ENCODE measurements at regions not wholly inside any gene's neighbourhood (a gene's known extent, or its start where the extent isn't known, plus 50 kb on each side); places are given as distances from the start of the nearest gene placed in this dataset.

GRCh38 chr6:74973591-74973990 lies 232.3 kb downstream of the COL12A1 start:
- TF ChIP-seq EZH2 (IDR thresholded peaks at IDR 0.05; ENCODE audit: insufficient read depth, low read length) = no peak
- TF ChIP-seq, protein P1, sequence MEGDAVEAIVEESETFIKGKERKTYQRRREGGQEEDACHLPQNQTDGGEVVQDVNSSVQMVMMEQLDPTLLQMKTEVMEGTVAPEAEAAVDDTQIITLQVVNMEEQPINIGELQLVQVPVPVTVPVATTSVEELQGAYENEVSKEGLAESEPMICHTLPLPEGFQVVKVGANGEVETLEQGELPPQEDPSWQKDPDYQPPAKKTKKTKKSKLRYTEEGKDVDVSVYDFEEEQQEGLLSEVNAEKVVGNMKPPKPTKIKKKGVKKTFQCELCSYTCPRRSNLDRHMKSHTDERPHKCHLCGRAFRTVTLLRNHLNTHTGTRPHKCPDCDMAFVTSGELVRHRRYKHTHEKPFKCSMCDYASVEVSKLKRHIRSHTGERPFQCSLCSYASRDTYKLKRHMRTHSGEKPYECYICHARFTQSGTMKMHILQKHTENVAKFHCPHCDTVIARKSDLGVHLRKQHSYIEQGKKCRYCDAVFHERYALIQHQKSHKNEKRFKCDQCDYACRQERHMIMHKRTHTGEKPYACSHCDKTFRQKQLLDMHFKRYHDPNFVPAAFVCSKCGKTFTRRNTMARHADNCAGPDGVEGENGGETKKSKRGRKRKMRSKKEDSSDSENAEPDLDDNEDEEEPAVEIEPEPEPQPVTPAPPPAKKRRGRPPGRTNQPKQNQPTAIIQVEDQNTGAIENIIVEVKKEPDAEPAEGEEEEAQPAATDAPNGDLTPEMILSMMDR (IDR thresholded peaks at IDR 0.05; ENCODE audit: insufficient read depth, low read depth, low read length) = no peak
- Mint-ChIP-seq H3K36me3 (ENCODE audit: low read depth, unreplicated experiment) (no peaks in the 10 kb centered on the region), H3K27ac (ENCODE audit: unreplicated experiment) (no peak overlapping the region), H3K27me3 (ENCODE audit: low read depth, unreplicated experiment) (no peaks in the 10 kb centered on the region), H3K9me3 (ENCODE audit: unreplicated experiment) (peaks cover 2% of the 10 kb centered on the region), H3K4me3 (ENCODE audit: unreplicated experiment) (no peak overlapping the region), H3K4me1 (ENCODE audit: low read depth, unreplicated experiment) (no peaks in the 10 kb centered on the region)
- Histone ChIP-seq H3K79me2 (ENCODE audit: insufficient read depth, low read length) (no peaks in the 10 kb centered on the region), H3K36me3 (ENCODE audit: insufficient read depth, low read length) (no peaks in the 10 kb centered on the region), H4K20me1 (ENCODE audit: insufficient read depth, low read length) (no peaks in the 10 kb centered on the region), H3K4me1 (ENCODE audit: insufficient read depth, low read length) (no peaks in the 10 kb centered on the region), H3K9ac (ENCODE audit: low read length) (no peak overlapping the region), H2AFZ (ENCODE audit: low read depth, low read length) (no peak overlapping the region), H3K4me3 (ENCODE audit: insufficient read depth, low read depth, low read length) (no peak overlapping the region), H3K27me3 (ENCODE audit: insufficient read depth, low read length) (no peaks in the 10 kb centered on the region), H3K4me2 (ENCODE audit: low read length) (no peak overlapping the region), H3K9me3 (ENCODE audit: insufficient read depth, low read depth, low read length) (no peaks in the 10 kb centered on the region), H3K27ac (ENCODE audit: low read depth, low read length) (no peak overlapping the region)
- DNase-seq (ENCODE audit: low read depth) (no peak), FAIRE-seq (no peak)

GRCh38 chr6:74971633-74972032 lies 234.2 kb downstream of the COL12A1 start:
- Histone ChIP-seq H3K4me2 (ENCODE audit: low read length) (no peak overlapping the region), H2AFZ (ENCODE audit: low read depth, low read length) (no peak overlapping the region), H3K9me3 (ENCODE audit: insufficient read depth, low read depth, low read length) (no peaks in the 10 kb centered on the region), H3K4me3 (ENCODE audit: insufficient read depth, low read depth, low read length) (no peak overlapping the region), H3K36me3 (ENCODE audit: insufficient read depth, low read length) (no peaks in the 10 kb centered on the region), H3K4me1 (ENCODE audit: insufficient read depth, low read length) (no peaks in the 10 kb centered on the region), H3K27ac (ENCODE audit: low read depth, low read length) (no peak overlapping the region), H4K20me1 (ENCODE audit: insufficient read depth, low read length) (no peaks in the 10 kb centered on the region), H3K27me3 (ENCODE audit: insufficient read depth, low read length) (no peaks in the 10 kb centered on the region), H3K9ac (ENCODE audit: low read length) (no peak overlapping the region), H3K79me2 (ENCODE audit: insufficient read depth, low read length) (no peaks in the 10 kb centered on the region)
- Mint-ChIP-seq H3K27me3 (ENCODE audit: low read depth, unreplicated experiment) (no peaks in the 10 kb centered on the region), H3K9me3 (ENCODE audit: unreplicated experiment) (peaks cover 2% of the 10 kb centered on the region), H3K4me3 (ENCODE audit: unreplicated experiment) (no peak overlapping the region), H3K27ac (ENCODE audit: unreplicated experiment) (no peak overlapping the region), H3K4me1 (ENCODE audit: low read depth, unreplicated experiment) (no peaks in the 10 kb centered on the region), H3K36me3 (ENCODE audit: low read depth, unreplicated experiment) (no peaks in the 10 kb centered on the region)
- DNase-seq (ENCODE audit: low read depth) (no peak), FAIRE-seq (no peak)
- TF ChIP-seq, protein P1 (IDR thresholded peaks at IDR 0.05; ENCODE audit: insufficient read depth, low read depth, low read length) = no peak
- TF ChIP-seq EZH2 (IDR thresholded peaks at IDR 0.05; ENCODE audit: insufficient read depth, low read length) = no peak

DNA sequence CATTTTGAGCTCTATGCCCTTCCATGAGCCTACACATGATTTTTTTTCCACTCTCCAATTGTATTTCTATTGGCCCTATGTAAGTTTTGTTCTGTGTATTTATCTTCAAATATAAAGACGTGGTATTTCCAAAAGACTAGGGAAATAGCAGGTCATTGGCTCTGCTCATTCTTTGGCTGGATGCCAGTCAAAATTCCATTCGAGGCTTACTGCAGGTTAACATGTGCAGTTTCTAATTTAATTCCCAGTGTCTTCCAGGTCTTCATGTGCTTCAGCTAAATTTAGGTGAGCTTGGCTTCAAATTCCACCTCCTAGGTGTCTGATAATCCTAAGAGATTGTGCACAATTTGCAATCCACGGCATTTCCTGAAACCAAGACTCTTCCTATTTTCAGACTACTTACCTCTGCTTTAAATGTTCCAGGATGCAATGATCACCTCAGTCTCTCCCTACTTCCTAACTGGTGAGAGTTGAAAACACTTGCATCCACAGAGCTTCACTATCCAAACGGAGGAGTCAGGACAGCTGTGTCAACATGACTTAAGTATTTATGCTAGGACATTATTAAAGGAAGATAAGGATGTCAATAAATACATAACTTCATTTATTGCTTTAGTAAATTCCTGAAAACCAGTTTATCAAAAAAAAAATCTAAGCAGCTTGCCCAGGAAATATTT lies 236.1 kb downstream of the COL12A1 start:
- Histone ChIP-seq H3K27ac (ENCODE audit: low read depth, low read length) (no peak overlapping the region), H3K9ac (ENCODE audit: low read length) (no peak overlapping the region), H3K4me2 (ENCODE audit: low read length) (no peak overlapping the region), H3K36me3 (ENCODE audit: insufficient read depth, low read length) (no peaks in the 10 kb centered on the region), H4K20me1 (ENCODE audit: insufficient read depth, low read length) (no peaks in the 10 kb centered on the region), H3K4me1 (ENCODE audit: insufficient read depth, low read length) (no peaks in the 10 kb centered on the region), H3K4me3 (ENCODE audit: insufficient read depth, low read depth, low read length) (no peak overlapping the region), H2AFZ (ENCODE audit: low read depth, low read length) (no peak overlapping the region), H3K9me3 (ENCODE audit: insufficient read depth, low read depth, low read length) (peaks cover 3% of the 10 kb centered on the region), H3K27me3 (ENCODE audit: insufficient read depth, low read length) (no peaks in the 10 kb centered on the region), H3K79me2 (ENCODE audit: insufficient read depth, low read length) (no peaks in the 10 kb centered on the region)
- Mint-ChIP-seq H3K27me3 (ENCODE audit: low read depth, unreplicated experiment) (no peaks in the 10 kb centered on the region), H3K9me3 (ENCODE audit: unreplicated experiment) (peaks cover 9% of the 10 kb centered on the region), H3K4me3 (ENCODE audit: unreplicated experiment) (no peak overlapping the region), H3K36me3 (ENCODE audit: low read depth, unreplicated experiment) (no peaks in the 10 kb centered on the region), H3K27ac (ENCODE audit: unreplicated experiment) (no peak overlapping the region), H3K4me1 (ENCODE audit: low read depth, unreplicated experiment) (no peaks in the 10 kb centered on the region)
- TF ChIP-seq, protein P1 (IDR thresholded peaks at IDR 0.05; ENCODE audit: insufficient read depth, low read depth, low read length) = no peak
- TF ChIP-seq EZH2 (IDR thresholded peaks at IDR 0.05; ENCODE audit: insufficient read depth, low read length) = no peak
- DNase-seq (ENCODE audit: low read depth) = no peak
- FAIRE-seq = no peak

Measured in astrocyte (in vitro differentiated cells and primary cell).